Retinal pigment epithelial cell (primary cell): ENCODE measurements at regions not wholly inside any gene's neighbourhood (a gene's known extent, or its start where the extent isn't known, plus 50 kb on each side); places are given as distances from the start of the nearest gene placed in this dataset.

ENCODE experiments used
- DNase-seq: peaks from one replicate; pipeline ENCODE4 v3.0.0-alpha.2; 2010; ENCODE audit warnings: low read depth
- H3K4me3 ChIP-seq: 2 replicates; pipeline ENCODE4 v1.5.1; 2011; ENCODE audit warnings: mild to moderate bottlenecking, low read length, control low read depth, moderate library complexity
- TF ChIP-seq, protein P1 (sequence below): conservative IDR thresholded peaks from 2 replicates; pipeline ENCODE4 v1.5.1; 2011; ENCODE audit warnings: low read depth, low read length, control low read depth, inconsistent platforms

DNA sequence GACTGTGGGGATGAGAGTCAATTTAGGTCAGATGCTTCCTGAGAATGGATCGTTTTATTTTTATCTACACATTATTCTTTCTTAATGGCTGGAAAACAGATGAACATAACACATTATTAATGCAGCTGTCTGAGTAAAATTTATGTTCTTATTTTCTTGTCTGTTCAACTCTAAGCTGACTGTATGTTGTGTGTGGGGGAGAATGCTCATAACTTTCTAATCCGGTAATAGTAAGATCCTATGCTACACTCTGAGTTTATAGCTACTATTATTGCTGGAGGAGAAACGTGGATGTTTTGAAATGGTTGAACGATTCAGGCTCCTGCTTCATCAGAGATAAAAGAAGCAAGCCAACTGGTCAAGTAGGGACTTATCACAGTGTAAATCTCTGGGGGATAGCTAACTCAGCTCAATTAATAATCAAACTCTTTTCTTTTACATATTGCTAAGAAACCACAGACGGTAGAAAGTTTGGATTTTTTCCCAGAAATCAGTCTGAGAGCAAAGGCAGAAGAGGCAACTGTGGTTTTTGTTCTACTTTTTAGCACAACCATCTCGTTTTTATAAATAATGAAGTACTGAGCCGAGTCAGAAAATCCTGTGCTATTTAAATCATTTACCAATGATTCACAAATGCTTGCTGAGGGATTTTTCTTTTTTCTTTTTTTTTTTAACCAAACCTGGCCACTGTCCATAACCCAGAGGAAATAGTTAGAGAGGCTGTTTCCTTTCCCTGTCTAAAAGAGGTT is 265.0 kb upstream of the FAM174A start:
- H3K4me3 ChIP-seq: peak overlapping the region; percentile 9
- DNase-seq: peak; percentile 62
- TF ChIP-seq, protein P1, sequence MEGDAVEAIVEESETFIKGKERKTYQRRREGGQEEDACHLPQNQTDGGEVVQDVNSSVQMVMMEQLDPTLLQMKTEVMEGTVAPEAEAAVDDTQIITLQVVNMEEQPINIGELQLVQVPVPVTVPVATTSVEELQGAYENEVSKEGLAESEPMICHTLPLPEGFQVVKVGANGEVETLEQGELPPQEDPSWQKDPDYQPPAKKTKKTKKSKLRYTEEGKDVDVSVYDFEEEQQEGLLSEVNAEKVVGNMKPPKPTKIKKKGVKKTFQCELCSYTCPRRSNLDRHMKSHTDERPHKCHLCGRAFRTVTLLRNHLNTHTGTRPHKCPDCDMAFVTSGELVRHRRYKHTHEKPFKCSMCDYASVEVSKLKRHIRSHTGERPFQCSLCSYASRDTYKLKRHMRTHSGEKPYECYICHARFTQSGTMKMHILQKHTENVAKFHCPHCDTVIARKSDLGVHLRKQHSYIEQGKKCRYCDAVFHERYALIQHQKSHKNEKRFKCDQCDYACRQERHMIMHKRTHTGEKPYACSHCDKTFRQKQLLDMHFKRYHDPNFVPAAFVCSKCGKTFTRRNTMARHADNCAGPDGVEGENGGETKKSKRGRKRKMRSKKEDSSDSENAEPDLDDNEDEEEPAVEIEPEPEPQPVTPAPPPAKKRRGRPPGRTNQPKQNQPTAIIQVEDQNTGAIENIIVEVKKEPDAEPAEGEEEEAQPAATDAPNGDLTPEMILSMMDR: no peak

GRCh38 chr5:100260968-100261367 is 274.2 kb upstream of the FAM174A start:
- TF ChIP-seq, protein P1: no peak
- DNase-seq: no peak
- no peak overlapping the region for H3K4me3 ChIP-seq

- H3K4me3 ChIP-seq: no peak overlapping the region
- no peak for DNase-seq
- TF ChIP-seq, protein P1: no peak
These were observed 282.2 kb upstream of the FAM174A start for GRCh38 chr5:100252944-100253343.

DNA sequence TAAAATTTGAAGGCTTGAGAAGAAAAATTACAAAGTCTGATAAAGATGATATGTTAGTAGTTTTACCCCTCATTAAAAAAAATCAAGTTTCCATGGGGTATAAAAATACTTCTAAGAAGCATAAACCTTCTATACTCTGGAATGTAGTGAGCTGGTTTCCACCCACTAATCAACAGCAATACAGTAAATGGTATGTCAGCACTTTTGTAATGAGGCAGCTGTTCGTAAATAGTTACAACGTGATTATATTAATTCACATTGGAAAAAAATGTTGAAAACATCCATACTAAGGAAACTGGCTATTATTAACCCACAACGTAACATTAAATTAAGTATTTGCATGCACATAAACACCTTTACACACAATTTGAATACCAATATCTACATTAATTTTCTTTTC is 283.1 kb upstream of the FAM174A start:
- DNase-seq: peak; percentile 23
- TF ChIP-seq, protein P1: no peak
- H3K4me3 ChIP-seq: no peak overlapping the region

DNA sequence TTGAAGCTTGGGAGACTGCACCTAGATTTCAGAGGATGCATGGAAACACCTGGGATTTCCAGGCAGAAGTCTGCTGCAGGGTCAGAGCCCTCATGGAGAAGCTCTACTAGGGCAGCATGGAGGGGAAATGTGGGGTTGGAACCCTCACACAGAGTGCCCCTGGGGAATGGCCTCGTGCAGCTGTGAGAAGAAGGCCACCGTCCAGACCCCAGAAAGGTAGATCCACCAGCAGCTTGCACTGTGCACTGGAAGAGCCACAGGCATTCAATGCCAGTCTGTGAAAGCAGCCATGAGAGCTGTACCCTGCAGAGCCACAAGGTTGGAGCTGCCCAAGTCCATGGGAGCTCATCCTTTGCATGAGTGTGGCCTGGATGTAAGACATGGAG is 285.3 kb upstream of the FAM174A start:
- no peak overlapping the region for H3K4me3 ChIP-seq
- DNase-seq: no peak
- TF ChIP-seq, protein P1: no peak

DNA sequence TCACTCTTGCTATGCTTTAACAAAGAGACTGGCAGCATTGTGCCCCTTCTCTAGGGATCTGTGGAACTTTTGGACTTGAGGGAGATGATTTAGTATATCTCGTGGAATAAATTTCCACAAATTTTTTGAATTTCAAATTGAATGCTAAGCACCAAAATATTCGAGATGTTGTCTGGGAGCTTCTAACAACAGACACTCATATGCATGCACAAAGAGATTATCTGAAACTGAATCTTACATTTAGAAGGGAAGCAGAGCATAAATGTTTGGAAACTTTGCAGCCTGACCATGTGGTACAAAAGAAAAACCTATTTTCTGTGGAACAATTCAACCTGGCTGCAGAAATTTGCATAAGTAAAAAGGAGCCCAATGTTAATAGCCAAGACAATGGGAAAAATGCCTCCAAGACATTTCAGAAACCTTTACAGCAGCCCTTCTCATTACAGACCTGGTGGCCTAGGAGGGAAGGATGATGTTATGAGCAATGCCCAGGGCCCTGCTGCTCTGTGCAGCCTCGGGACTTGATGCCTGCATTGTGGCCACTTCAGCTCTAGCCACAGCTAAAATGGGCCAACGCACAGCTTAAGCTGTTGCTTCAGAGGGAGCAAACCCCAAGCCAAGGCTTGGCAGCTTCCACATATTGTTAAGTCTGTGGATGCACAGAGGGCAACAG is 285.8 kb upstream of the FAM174A start:
- H3K4me3 ChIP-seq: no peak overlapping the region
- DNase-seq: no peak
- TF ChIP-seq, protein P1: no peak

DNA sequence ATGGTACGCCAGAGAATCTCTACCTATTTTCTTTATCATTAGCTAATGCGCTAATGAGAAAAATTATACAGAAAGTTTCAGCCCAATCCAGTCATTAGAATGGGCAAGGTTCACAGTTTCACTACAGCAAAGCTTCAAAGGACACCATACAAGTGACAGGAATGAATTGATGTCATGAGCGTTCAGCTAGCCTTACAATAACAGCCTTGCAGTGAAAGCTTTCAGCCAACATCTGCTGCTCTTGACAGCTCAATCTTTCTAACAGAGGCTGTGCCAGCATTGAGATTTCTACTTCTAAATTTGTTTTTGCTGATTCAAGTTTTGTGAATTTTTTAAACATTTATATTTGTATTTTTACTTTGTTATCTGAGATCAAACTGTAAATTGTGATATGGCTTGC is 302.4 kb upstream of the FAM174A start:
- no peak for DNase-seq
- H3K4me3 ChIP-seq: no peak overlapping the region
- TF ChIP-seq, protein P1: no peak
